ENCODE measurements at regions not wholly inside any gene's neighbourhood (a gene's known extent, or its start where the extent isn't known, plus 50 kb on each side); places are given as distances from the start of the nearest gene placed in this dataset.

DNA sequence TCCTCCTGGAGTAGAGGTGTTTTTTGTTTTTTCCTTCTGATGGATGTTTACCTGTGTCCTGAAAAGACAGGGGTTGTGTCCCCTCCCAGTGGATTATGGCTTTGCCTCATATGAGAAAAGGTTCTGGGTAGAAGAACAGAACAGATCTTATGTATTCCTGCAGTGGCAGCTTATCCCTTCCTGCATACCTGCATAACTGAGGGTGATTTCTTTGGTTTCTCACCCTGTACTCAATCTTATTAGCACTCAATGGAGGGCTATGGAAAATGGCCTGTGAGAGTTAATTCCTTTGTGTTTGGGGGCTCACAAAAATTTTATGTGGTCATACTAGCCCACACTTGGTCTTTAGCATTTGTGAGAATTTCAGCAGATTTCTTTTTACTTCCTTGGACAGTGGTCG is 482.0 kb upstream of the ONECUT1 start:
- Histone ChIP-seq H3K27ac (replicated peaks) (no peak overlapping the region), H3K4me3 (replicated peaks; ENCODE audit: insufficient read depth, low read length) (no peak overlapping the region), H3K27me3 (ENCODE audit: insufficient read depth, poor library complexity, severe bottlenecking) (no peaks in the 10 kb centered on the region)
- DNase-seq (ENCODE audit: low read depth in 1 of 2, low spot score in 1 of 2): no peak
- TF ChIP-seq, protein P1, sequence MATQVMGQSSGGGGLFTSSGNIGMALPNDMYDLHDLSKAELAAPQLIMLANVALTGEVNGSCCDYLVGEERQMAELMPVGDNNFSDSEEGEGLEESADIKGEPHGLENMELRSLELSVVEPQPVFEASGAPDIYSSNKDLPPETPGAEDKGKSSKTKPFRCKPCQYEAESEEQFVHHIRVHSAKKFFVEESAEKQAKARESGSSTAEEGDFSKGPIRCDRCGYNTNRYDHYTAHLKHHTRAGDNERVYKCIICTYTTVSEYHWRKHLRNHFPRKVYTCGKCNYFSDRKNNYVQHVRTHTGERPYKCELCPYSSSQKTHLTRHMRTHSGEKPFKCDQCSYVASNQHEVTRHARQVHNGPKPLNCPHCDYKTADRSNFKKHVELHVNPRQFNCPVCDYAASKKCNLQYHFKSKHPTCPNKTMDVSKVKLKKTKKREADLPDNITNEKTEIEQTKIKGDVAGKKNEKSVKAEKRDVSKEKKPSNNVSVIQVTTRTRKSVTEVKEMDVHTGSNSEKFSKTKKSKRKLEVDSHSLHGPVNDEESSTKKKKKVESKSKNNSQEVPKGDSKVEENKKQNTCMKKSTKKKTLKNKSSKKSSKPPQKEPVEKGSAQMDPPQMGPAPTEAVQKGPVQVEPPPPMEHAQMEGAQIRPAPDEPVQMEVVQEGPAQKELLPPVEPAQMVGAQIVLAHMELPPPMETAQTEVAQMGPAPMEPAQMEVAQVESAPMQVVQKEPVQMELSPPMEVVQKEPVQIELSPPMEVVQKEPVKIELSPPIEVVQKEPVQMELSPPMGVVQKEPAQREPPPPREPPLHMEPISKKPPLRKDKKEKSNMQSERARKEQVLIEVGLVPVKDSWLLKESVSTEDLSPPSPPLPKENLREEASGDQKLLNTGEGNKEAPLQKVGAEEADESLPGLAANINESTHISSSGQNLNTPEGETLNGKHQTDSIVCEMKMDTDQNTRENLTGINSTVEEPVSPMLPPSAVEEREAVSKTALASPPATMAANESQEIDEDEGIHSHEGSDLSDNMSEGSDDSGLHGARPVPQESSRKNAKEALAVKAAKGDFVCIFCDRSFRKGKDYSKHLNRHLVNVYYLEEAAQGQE (IDR thresholded peaks at IDR 0.05; ENCODE audit: insufficient replicate concordance, low read depth): no peak
- TF ChIP-seq POLR2AphosphoS5 (IDR thresholded peaks at IDR 0.05; ENCODE audit: low read depth) (no peak), GABPA (IDR thresholded peaks at IDR 0.05; ENCODE audit: low read depth) (no peak), SPI1 (IDR thresholded peaks at IDR 0.05; ENCODE audit: borderline replicate concordance, low read depth) (no peak)
- TF ChIP-seq, protein P2, sequence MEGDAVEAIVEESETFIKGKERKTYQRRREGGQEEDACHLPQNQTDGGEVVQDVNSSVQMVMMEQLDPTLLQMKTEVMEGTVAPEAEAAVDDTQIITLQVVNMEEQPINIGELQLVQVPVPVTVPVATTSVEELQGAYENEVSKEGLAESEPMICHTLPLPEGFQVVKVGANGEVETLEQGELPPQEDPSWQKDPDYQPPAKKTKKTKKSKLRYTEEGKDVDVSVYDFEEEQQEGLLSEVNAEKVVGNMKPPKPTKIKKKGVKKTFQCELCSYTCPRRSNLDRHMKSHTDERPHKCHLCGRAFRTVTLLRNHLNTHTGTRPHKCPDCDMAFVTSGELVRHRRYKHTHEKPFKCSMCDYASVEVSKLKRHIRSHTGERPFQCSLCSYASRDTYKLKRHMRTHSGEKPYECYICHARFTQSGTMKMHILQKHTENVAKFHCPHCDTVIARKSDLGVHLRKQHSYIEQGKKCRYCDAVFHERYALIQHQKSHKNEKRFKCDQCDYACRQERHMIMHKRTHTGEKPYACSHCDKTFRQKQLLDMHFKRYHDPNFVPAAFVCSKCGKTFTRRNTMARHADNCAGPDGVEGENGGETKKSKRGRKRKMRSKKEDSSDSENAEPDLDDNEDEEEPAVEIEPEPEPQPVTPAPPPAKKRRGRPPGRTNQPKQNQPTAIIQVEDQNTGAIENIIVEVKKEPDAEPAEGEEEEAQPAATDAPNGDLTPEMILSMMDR (IDR thresholded peaks at IDR 0.05; ENCODE audit: insufficient read depth, low read length): no peak

DNA sequence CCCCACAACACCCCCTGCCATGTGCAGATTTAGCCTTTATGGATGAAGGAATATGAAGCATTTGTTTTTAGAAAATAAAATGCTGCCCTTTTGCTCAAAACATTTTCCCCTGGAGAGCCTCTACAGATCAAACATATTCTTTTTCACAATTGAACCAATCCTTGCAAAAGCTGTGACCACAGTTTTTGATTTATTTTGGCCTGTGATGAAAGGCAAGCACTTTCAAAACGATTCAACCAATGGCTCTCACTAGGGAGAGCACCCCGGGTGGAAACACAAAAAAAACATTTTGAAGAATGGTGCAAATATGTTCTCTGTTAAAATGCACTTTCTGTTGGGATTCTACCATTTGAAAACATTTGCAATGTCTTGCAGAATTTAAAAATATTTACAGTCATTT is 476.0 kb upstream of the ONECUT1 start:
- Histone ChIP-seq H3K27me3 (ENCODE audit: insufficient read depth, poor library complexity, severe bottlenecking) (no peaks in the 10 kb centered on the region), H3K4me3 (replicated peaks; ENCODE audit: insufficient read depth, low read length) (no peak overlapping the region), H3K27ac (replicated peaks) (no peak overlapping the region)
- TF ChIP-seq, protein P1 (IDR thresholded peaks at IDR 0.05; ENCODE audit: insufficient replicate concordance, low read depth): no peak
- TF ChIP-seq POLR2AphosphoS5 (IDR thresholded peaks at IDR 0.05; ENCODE audit: low read depth) (no peak), GABPA (IDR thresholded peaks at IDR 0.05; ENCODE audit: low read depth) (no peak), SPI1 (IDR thresholded peaks at IDR 0.05; ENCODE audit: borderline replicate concordance, low read depth) (no peak)
- TF ChIP-seq, protein P2 (IDR thresholded peaks at IDR 0.05; ENCODE audit: insufficient read depth, low read length): no peak
- no peak for DNase-seq (ENCODE audit: low read depth in 1 of 2, low spot score in 1 of 2)

DNA sequence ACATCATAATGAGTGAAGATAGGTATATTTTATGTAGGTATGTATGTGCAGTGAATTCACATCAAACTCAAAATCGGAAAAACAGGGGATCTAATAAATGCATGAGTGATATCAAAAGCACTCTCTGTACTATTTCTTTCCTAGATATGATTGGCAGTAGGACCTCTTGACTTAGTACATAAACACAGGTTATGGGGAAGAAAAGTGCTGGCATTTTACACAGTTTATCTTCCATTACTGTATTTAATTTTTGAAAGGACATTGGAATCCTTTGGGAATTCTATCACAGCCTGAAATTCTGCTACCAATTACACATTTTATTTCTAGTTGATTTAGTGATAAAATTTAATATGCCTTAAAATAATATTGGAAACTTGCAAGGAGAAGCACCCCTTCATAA is 470.5 kb upstream of the ONECUT1 start:
- Histone ChIP-seq H3K27me3 (ENCODE audit: insufficient read depth, poor library complexity, severe bottlenecking) (no peaks in the 10 kb centered on the region), H3K4me3 (replicated peaks; ENCODE audit: insufficient read depth, low read length) (no peak overlapping the region), H3K27ac (replicated peaks) (no peak overlapping the region)
- TF ChIP-seq, protein P1 (IDR thresholded peaks at IDR 0.05; ENCODE audit: insufficient replicate concordance, low read depth): no peak
- TF ChIP-seq GABPA (IDR thresholded peaks at IDR 0.05; ENCODE audit: low read depth) (no peak), POLR2AphosphoS5 (IDR thresholded peaks at IDR 0.05; ENCODE audit: low read depth) (no peak), SPI1 (IDR thresholded peaks at IDR 0.05; ENCODE audit: borderline replicate concordance, low read depth) (no peak)
- TF ChIP-seq, protein P2 (IDR thresholded peaks at IDR 0.05; ENCODE audit: insufficient read depth, low read length): no peak
- no peak for DNase-seq (ENCODE audit: low read depth in 1 of 2, low spot score in 1 of 2)

Data from HL-60 (cell line).